ENCODE measurements at regions not wholly inside any gene's neighbourhood (a gene's known extent, or its start where the extent isn't known, plus 50 kb on each side); places are given as distances from the start of the nearest gene placed in this dataset.

- H3K36me3 Mint-ChIP-seq (ENCODE audit: low read depth) = no peaks in the 10 kb centered on the region
- no peak overlapping the region for H3K4me3 Mint-ChIP-seq
- no peak for TF ChIP-seq CTCF (conservative IDR thresholded peaks at IDR 0.05)
- peaks cover 3% of the 10 kb centered on the region for H3K9me3 Mint-ChIP-seq
- DNase-seq (ENCODE audit: low read depth, low spot score) = no peak
- no peaks in the 10 kb centered on the region for H3K4me1 Mint-ChIP-seq
- no peaks in the 10 kb centered on the region for H3K27me3 Mint-ChIP-seq (ENCODE audit: low read depth)
- no peak overlapping the region for H3K27ac Mint-ChIP-seq (ENCODE audit: unreplicated experiment)
Observed at GRCh38 chrX:5337160-5337559, 891.5 kb downstream of the NLGN4X start.

- Mint-ChIP-seq H3K4me1 (no peaks in the 10 kb centered on the region), H3K27me3 (ENCODE audit: low read depth) (no peaks in the 10 kb centered on the region), H3K36me3 (ENCODE audit: low read depth) (no peaks in the 10 kb centered on the region), H3K9me3 (peaks cover 7% of the 10 kb centered on the region), H3K27ac (ENCODE audit: unreplicated experiment) (no peak overlapping the region), H3K4me3 (no peak overlapping the region)
- no peak for DNase-seq (ENCODE audit: low read depth, low spot score)
- no peak for TF ChIP-seq CTCF (conservative IDR thresholded peaks at IDR 0.05)
Observed at GRCh38 chrX:5324546-5324945, 904.1 kb downstream of the NLGN4X start.

- no peak for DNase-seq (ENCODE audit: low read depth, low spot score)
- H3K27ac Mint-ChIP-seq (ENCODE audit: unreplicated experiment) = no peak overlapping the region
- H3K9me3 Mint-ChIP-seq = no peaks in the 10 kb centered on the region
- H3K4me3 Mint-ChIP-seq = no peak overlapping the region
- H3K36me3 Mint-ChIP-seq (ENCODE audit: low read depth) = no peaks in the 10 kb centered on the region
- no peaks in the 10 kb centered on the region for H3K27me3 Mint-ChIP-seq (ENCODE audit: low read depth)
- no peak for TF ChIP-seq CTCF (conservative IDR thresholded peaks at IDR 0.05)
- H3K4me1 Mint-ChIP-seq = no peaks in the 10 kb centered on the region
Observed at GRCh38 chrX:5314148-5314547, 914.5 kb downstream of the NLGN4X start.

GRCh38 chrX:5307416-5307815 lies 921.3 kb downstream of the NLGN4X start:
- DNase-seq (ENCODE audit: low read depth, low spot score) = no peak
- Mint-ChIP-seq H3K36me3 (ENCODE audit: low read depth) (no peaks in the 10 kb centered on the region), H3K4me1 (peaks cover 6% of the 10 kb centered on the region), H3K4me3 (no peak overlapping the region), H3K27me3 (ENCODE audit: low read depth) (no peaks in the 10 kb centered on the region), H3K27ac (ENCODE audit: unreplicated experiment) (no peak overlapping the region), H3K9me3 (no peaks in the 10 kb centered on the region)
- no peak for TF ChIP-seq CTCF (conservative IDR thresholded peaks at IDR 0.05)

GRCh38 chrX:5306654-5307121 lies 922.0 kb downstream of the NLGN4X start:
- Mint-ChIP-seq H3K4me1 (peaks cover 6% of the 10 kb centered on the region), H3K9me3 (no peaks in the 10 kb centered on the region), H3K27me3 (ENCODE audit: low read depth) (no peaks in the 10 kb centered on the region), H3K4me3 (no peak overlapping the region), H3K36me3 (ENCODE audit: low read depth) (no peaks in the 10 kb centered on the region), H3K27ac (ENCODE audit: unreplicated experiment) (no peak overlapping the region)
- no peak for TF ChIP-seq CTCF (conservative IDR thresholded peaks at IDR 0.05)
- DNase-seq (ENCODE audit: low read depth, low spot score) = no peak

- Mint-ChIP-seq H3K36me3 (ENCODE audit: low read depth) (no peaks in the 10 kb centered on the region), H3K4me3 (no peak overlapping the region), H3K4me1 (peaks cover 6% of the 10 kb centered on the region), H3K27ac (ENCODE audit: unreplicated experiment) (no peak overlapping the region), H3K27me3 (ENCODE audit: low read depth) (no peaks in the 10 kb centered on the region), H3K9me3 (no peaks in the 10 kb centered on the region)
- TF ChIP-seq CTCF (conservative IDR thresholded peaks at IDR 0.05) = no peak
- DNase-seq (ENCODE audit: low read depth, low spot score) = no peak
Observed at GRCh38 chrX:5305452-5305851, 923.2 kb downstream of the NLGN4X start.

Measured in neural crest cell (in vitro differentiated cells).